ENCODE measurements at regions not wholly inside any gene's neighbourhood (a gene's known extent, or its start where the extent isn't known, plus 50 kb on each side); places are given as distances from the start of the nearest gene placed in this dataset.

- no peak for TF ChIP-seq BACH2 (CRISPR knock-in tag; IDR thresholded peaks at IDR 0.05; ENCODE audit: borderline replicate concordance)
- no peak for TF ChIP-seq RARB (CRISPR knock-in tag; IDR thresholded peaks at IDR 0.05)
- no peak for TF ChIP-seq GLIS3 (CRISPR knock-in tag; IDR thresholded peaks at IDR 0.05)
- TF ChIP-seq ARNTL (CRISPR knock-in tag; IDR thresholded peaks at IDR 0.05; ENCODE audit: borderline replicate concordance, low read depth), result no peak
Observed at GRCh38 chr11:29482510-29482909, 534.3 kb downstream of the KCNA4 start.
